HG03558 (cell line): ENCODE measurements at regions not wholly inside any gene's neighbourhood (a gene's known extent, or its start where the extent isn't known, plus 50 kb on each side); places are given as distances from the start of the nearest gene placed in this dataset.

Source experiments
- ATAC-seq: cut with Tn5 transposase; IDR thresholded peaks from one replicate; pipeline ENCODE4 v1.9.1; 2021; ENCODE audit warnings: moderate number of reproducible peaks; ENCODE audit not compliant: unreplicated experiment; ENCODE audit errors: extremely low read depth

DNA sequence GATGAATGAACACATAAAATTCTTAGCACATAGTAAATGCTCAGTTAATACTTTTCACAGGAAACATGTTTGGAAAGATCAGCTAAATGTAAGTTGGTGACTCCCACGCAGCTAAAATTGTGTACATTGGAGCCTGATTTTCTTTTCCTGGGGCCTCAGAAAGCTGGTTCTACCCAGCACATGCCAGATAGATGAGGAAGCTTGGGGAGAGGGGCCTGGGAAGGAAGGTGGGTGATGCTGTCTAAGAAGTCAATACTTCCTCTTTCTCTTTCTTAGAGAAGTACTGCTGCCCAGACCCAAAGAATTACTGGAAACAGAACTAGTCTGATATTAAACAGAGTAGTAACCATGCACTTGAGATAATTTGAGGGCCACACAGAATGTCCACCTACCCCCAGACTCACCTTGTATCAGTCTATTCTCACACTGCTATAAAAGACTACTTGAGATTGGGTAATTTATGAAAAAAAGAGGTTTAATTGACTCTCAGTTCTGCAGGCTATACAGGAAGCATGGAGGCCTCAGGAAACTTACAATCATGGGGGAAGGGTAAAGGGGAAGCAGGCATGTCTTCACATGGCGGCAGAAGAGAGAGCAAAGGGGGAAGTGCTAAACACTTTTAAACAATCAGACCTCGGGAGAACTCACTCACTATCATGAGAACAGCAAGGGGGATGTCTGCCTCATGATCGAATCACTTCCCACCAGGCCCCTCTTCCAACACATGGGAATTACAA, 123.3 kb upstream of the MED13L start:
- ATAC-seq: no peak

DNA sequence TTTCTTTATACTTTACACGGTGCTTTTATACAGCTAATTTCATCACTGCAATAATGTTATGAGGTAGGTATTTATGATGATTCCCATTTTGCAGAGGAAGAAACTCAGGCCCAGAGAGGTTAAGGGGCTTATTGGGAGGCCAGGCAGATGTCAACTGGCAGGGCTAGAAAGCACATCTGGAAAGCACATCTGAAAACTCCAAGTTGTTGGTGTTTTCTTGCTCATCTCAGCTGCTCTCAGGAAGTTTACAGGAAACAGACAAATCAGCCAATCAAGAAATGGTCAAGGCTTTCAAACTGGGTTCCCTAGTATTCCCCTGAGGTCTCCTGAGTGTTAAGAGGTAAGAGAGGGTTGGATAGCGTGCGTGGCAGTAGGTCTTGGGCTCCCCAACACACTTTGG, 124.1 kb upstream of the MED13L start:
- ATAC-seq: no peak

DNA sequence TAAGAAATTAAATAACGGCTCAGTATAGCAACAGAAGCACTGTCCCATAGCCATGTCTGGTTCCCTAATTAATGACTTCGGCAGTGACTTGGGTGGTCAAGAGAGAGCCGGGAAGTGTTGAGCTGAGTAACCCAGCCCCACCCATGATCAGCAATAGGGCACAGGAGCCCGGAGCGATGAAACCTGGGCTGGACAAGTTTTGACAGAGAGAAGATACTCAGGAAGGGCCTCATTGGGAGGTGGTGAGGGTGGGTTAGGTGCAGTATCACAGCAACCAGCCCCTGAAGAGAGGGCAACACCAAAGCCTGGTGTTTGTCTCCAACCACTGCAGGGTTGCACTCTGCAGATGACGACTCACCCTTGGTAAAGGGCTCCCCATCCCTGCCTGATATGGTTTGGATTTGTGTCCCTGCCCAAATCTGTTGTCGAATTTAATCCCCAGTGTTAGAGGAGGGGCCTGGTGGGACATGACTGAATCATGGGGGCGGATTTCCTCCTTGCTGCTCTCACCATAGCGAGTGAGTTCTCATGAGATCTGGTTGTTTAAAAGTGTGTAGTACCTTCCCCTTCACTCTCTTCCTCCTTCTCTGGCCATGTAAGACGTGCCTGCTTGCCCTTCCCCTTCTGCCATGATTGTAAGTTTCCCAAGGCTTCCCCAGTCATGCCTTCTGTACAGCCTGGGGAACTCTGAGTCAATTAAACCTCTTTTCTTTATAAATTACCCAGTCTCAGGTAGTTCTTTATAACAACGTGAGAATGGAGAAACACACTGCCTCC, 124.9 kb upstream of the MED13L start:
- ATAC-seq: no peak

DNA sequence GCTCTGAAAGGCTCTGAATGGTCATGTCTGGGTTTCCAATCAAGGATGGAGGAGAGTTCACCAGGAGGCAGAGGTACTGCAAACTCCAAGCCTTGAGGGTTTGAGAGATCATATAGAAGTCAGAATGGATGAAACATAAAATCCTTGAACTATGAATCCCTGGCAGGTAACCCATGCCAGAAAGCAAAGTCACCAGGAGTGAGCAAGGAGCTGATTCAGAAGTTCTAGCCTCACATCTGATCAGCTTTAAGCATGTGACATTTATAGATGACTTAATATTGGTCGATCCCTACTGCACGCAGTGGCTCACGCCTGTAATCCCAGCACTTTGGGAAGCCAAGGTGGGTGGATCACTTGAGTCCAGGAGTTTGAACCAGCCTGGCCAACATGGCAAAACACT, 126.1 kb upstream of the MED13L start:
- ATAC-seq: no peak

DNA sequence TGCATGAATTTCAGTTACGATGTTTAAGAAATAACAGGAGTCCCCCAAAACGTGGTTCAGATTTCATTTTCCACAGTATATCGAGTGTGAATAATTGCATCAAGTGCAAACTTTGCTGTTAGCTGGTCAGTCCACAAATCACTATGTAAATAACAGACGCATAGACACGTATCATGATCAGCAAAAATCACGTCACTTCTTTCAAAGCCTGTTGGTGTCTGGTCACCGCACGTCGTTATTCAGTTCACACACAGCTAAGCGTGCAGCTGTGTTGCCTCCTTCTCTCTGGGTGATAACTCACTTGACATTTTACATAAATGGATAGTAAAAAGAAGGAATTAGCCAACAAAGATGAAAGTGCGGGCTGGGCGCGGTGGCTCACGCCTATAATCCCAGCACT, 126.8 kb upstream of the MED13L start:
- ATAC-seq: no peak

DNA sequence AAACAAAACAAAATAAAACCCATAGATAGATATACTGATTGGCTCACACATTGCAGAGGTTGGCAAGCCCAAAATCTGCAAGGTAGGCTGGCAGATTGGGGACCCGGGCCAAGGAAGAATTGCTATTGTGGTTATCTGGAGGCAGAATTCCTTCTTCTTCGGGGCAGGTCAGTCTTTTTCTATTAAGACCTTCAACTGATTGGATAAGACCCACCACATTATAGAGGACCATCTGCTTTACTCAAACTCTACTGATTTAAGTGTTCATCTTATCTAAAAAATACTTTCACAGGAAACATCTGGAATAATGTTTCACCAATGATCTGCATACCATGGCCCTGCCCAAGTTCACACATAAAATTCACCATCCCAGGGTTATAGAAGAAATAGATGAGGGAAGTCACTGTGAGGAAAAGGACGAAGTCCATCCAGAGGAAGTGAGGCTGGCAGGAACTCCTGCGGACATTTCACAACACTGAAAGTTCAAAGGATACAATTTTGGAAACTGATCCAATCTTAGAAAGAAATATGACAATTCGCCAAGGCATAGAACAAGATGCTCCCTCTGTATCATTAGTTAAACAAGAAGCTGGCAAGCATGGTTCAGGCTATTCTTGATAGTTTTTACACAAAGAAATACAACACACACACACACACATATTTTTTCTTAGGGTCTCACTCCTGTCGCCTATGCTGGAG, 127.6 kb upstream of the MED13L start:
- ATAC-seq: no peak

DNA sequence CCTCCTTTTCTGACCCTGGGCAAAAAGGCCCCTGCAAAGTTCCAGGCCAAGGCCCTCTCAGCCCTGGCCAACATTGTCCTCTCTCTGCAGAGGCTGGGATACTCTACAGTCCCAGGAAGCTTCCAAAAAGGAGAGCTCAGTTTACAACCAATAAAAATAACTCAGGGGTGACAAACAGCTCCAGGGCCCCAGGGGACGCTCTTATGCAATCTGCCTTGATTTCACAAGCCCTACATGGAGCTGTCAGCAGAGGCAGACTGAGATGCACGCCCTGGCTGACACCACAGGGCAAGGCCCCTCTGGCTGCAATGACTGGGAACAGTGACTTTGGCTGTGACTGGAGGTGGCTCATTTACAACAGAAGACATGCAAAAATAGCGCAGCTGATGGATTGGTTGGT, 129.0 kb upstream of the MED13L start:
- ATAC-seq: no peak

DNA sequence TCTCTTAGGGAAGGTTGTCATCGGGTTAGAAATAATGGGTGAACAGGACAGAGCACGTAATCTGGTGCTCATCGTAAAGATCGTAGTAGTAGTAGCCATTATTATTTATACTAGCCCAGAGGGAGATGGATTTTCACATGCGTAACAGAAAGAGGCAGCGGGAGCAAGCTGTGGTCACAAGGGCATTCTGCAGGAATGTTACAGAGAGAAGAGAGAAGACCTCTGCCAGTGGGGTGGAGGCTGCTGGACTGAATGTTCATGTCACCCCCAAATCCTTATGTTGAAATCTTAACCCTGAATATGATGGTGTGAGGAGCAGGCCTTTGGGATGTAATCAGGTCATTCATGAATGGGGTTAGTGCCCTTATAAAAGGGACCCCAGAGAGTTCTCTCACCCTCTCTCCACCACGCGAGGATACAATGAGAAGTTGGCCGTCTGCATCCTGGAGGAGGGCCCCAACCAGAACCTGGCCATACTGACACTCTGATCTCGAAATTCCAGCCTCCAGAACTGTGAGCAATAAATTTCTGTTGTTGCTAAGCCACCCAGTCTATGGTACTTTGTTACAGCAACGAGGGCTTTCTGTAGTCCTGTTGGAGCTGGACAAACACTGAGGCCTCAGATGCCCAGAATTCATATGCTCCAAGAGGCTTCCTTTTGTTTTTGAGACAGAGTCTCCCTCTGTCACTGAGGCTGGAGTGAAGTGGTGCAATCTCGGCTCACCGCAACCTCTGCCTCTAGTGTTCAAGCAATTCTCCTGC, 131.2 kb upstream of the MED13L start:
- ATAC-seq: no peak

DNA sequence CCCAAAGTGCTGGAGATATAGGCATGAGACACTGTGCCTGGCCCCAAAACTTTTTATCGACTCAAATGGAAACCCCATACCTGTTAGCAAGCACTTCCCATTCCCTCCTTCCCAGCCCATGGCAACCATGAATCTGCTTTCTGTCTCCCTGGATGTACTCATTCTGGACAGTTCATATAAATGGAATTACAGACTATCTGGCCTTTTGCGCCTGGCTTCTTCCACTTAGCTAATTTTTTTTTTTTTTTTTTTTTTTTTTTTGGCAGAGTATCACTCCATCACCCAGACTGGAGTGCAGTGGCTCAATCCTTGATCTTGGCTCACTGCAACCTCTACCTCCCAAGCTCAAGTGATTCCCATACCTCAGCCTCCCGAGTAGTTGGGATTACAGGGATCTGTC, 134.5 kb upstream of the MED13L start:
- ATAC-seq: no peak

DNA sequence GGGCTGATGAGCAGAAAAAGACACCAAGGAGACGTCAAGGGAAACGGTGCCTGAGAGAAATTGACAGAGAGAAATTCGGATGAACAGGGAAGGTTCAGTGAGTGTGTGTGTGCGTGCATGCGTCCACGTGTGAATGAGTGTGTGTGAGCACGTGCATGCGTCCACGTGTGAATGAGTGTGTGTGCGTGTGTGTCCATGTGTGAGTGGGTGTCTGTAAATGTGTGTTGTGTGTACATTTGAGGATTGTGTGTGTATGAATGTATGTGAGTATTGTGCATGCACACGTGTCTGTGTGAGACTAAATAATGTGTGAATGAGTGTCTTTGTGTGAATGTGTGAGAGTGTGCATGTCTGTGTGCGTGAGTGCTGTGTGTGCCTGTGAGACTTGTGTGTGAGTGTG, 137.4 kb upstream of the MED13L start:
- ATAC-seq: no peak

DNA sequence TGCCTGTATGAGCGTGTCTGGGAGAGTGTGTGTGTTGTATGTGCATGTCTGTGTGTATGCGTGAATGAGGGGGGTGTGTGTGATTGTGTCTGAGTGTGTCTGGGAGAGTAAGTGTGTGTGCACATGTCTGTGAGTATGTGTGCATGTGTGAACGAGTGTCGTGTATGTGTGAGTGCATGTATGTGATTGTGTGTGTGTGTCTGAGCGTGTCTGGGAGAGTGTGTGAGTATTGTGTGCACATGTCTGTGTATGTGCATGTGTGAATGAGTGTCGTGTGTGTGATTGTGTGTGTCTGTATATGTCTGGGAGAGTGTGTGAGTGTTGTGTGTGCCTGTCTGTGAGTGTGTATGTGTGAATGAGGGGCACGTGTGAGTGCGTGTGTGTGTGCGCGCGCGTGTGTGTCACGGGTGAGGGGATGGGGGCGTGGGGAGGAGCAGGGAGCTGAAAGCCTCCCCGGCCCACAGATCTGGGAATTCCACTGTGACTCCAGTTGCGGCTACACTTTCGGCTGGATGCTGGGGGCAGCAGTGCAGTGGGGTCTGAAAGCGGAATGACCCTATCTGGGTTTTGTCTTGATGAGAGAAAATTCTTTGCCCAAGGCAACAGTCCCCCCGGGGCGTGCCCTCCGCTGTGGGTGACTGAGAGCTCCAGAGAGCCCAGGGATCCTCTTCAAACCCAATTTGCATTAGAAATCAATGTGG, 138.1 kb upstream of the MED13L start:
- ATAC-seq: no peak

DNA sequence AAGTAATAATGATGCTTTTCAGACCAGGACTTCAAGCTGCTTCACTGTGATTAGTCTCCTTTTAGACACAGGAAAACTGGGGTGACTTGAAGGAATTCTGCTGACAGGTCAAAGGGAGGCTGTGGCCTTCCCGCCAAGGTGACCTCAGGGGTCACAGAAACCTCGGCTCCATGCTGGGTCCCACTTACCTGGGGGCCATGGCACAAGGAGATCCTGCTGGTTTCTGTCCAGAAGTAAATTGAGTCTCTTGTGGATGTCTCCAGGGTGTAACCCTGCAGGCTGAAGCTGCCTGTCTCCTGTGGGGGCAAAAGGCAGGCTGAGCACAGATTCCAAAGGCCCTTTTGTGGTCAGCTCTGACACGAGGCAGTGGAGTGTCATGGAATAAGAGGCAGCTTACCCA, 138.7 kb upstream of the MED13L start:
- ATAC-seq: no peak

DNA sequence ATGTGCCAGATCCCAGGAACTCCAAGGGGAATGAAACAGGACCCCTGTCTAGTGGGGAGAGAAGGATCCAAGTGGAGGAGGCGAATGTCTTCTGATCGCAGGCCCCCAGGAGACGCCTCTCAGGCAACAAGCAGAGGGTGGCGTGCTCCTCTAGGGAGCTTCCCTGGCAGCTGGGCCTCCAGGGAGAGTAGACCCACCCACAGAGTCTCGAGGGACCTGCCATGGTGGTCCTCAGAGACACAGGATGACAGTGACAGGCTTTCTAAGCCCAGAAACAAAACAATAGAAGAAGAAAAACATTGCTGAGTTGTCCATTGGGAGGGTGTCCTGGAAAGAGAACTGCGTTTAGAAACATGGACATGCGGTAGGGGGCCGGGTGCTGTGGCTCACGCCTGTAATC, 140.6 kb upstream of the MAP1LC3B2 start:
- ATAC-seq: no peak

DNA sequence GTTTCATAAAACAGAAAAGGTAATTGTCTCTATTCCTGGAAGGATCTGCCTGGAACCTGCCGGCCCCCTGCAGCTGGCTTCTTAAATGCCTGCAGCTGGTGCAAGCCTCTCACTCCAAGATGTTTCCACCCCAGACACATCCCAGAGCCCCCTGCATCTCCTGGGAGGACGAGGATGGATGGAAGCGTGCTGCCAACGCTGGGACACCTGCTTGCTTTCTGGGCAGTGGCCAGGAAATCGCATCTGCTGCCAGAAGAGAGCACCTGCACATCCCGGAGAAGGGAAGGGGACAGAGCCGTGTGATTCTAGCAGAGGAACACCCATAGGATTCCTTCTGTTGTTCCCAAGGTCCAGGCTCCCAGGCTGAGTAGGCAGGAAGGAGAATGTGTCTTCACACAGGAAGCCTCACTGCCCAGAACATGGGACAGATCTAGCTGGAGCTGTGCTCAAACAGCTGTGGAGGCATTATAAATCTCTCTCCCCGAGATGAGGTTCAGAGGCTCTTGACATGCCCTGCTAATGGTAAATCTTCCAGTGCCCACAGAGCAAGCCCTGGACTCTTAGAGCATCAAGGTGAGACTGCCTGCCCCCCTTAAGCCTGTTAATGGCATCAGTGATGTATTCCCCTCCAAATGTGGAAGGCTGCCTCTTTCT, 138.8 kb upstream of the MAP1LC3B2 start:
- no peak for ATAC-seq

DNA sequence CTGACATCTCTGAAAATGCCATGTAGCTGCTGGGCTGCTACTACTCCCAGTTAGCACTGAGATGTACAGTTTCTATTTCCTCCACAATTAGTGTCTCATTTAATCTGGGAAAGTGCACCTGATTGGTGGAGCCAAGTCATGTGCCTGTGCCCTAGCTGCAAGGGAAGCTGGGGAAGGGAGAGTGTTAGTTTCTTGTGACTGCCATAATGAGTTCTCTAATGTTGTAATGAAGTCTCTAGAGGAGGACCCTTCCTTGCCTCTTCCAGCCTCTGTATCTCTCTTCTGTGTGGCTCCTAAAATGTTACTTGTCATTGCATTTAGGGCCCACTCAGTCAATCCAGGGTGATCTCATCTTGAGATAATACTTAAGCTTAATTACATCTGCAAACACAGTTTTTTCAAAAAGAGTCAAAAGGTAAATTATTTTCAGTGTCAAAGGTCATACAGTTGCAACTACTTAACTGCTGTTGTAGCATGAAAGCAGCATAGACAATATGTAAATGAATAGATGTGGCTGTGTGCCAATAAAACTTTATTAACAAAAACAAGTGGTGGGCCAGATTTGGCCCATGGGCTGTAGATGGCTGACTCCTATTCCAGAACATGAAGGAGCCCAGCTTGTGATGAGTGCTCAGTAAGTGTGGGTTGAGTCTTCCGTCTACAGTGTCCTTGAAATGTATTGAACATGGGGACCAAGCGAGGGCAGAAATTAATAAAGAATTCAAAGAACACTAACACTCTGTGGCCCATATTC, 137.2 kb upstream of the MAP1LC3B2 start:
- no peak for ATAC-seq

DNA sequence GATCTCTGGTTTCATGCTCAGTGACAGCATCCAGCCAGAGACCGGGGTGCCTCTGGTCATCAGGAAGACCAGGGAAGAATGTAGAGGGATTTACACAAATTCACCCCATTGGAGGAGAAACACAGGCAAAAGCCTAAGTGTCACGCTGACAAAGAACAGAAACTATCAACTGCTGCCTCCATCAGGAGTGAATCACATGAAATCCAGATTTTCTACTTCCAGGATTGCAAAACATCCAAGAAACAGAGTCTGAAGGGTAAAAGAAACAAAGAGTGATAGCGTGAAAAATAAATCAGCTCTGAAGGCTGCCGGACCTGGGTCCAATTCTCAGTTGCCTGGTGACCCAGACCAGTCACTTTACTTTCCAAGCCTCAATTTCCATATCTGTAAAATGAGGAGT, 136.1 kb upstream of the MAP1LC3B2 start:
- no peak for ATAC-seq

DNA sequence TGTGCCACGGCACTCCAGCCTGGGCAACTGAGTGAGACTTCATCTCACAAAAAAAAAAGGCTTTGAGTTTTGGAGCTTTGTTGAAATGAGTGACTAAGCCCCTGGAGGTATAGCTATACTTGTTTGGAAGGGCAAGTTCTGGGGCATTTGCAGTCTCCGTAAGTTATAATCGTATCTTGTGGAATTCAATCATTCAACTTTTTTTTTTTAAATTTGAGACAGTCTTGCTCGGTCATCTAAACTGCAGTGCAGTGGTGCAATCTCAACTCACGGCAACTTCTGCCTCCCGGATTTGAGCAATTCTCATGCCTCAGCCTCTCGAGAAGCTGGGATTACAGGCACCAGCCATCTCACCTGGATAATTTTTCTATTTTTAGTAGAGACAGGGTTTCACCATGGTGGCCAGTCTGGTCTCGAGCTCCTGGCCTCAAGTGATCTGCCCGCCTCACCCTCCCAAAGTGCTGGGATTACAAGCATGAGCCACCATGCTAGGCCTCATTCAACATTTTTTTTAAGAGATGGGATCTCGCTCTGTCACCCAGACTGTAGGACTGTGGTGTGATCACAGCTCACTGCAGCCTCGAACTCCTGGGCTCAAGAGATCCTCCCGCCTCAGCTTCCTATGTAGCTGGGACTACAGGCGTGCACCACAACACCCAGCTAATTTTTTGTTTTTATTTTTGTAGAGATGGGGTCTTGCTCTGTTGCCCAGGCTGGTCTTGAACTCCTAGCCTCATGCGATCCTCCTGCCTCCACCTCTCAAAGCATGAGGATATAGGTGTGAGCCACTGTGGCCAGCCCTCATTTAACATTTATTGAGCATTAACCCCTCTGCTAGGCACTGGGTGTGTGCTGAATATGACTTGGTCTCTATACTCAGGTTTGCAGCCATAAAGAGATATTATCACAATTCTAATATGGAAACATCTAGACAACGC, 133.7 kb upstream of the MAP1LC3B2 start:
- no peak for ATAC-seq
